Sigmoid colon (tissue), 6 donors: ENCODE measurements at regions not wholly inside any gene's neighbourhood (a gene's known extent, or its start where the extent isn't known, plus 50 kb on each side); places are given as distances from the start of the nearest gene placed in this dataset.

ENCODE experiments used
- DNase-seq: peaks from one replicate; pipeline ENCODE4 v3.0.0-alpha.2; 2019
- H3K27ac ChIP-seq, 4 donors: fragments of 200-600 bp; sonication (generic); one replicate each; pipeline ENCODE4 v1.5.1; 2016 to 2019; ENCODE audit warnings: mild to moderate bottlenecking in 1 of 4
- H3K27me3 ChIP-seq, 3 donors: fragments of 200-600 bp; sonication (generic); one replicate each; pipeline ENCODE4 v1.5.1; 2019; ENCODE audit warnings: mild to moderate bottlenecking in 1 of 3
- H3K36me3 ChIP-seq, 4 donors: fragments of 200-600 bp; sonication (generic); one replicate each; pipeline ENCODE4 v1.5.1; 2016 to 2019
- H3K4me1 ChIP-seq, 4 donors: fragments of 200-600 bp; sonication (generic); one replicate each; pipeline ENCODE4 v1.5.1; 2017 to 2019
- H3K4me3 ChIP-seq, 4 donors: fragments of 200-600 bp; sonication (generic); one replicate each; pipeline ENCODE4 v1.5.1; 2017 to 2019; ENCODE audit warnings: mild to moderate bottlenecking in 2 of 4, moderate library complexity in 1 of 4
- H3K9me3 ChIP-seq, 4 donors: fragments of 200-600 bp in 3 of 4; sonication (generic) in 3 of 4; one replicate each; pipeline versions ENCODE4 v1.5.1 to v1.6.1; 2013 to 2019
- CTCF ChIP-seq, 4 experiments: fragments of 450-650 bp in 3 of 4; fragments of 200-600 bp in 1 of 4; IDR thresholded peaks; one replicate each; pipeline ENCODE4 v1.5.1; 2016 to 2019; ENCODE audit warnings: antibody characterized with exemption in 4 of 4, mild to moderate bottlenecking in 3 of 4, moderate library complexity in 2 of 4
- EP300 ChIP-seq, 4 donors: sonication (generic); formaldehyde crosslinking; IDR thresholded peaks; one replicate each; pipeline ENCODE4 v1.6.1; 2017; ENCODE audit warnings: antibody characterized with exemption in 4 of 4
- POLR2A ChIP-seq, 2 donors: fragments of 450-650 bp; IDR thresholded peaks; one replicate each; pipeline ENCODE4 v1.6.1; 2016; ENCODE audit warnings: antibody characterized with exemption in 2 of 2, mild to moderate bottlenecking in 2 of 2, moderate library complexity in 2 of 2
- POLR2AphosphoS5 ChIP-seq, 4 donors: sonication (generic); formaldehyde crosslinking; IDR thresholded peaks; one replicate each; pipeline ENCODE4 v1.6.1; 2017; ENCODE audit warnings: antibody characterized with exemption in 4 of 4
- WGBS, 2 donors: extraction: QIAGEN DNeasy Blood & Tissue Kit; methylation state at CpG; one replicate each; pipeline ENCODE4 v1.1.7; 2013; 5-methylcytosine and 5-hydroxymethylcytosine counted together
- intact Hi-C: fragments of 100-400 bp; cut with DNase I; formaldehyde crosslinking; loops from one replicate; pipeline ENCODE4 v1.15.1; 2023
- donor health status: healthy with polysubstance abuse.
- donor health status: healthy.

GRCh38 chr6:79804732-79805131, 142.6 kb downstream of the ELOVL4 start:
- H3K27me3 ChIP-seq, result no peaks in the 10 kb centered on the region
- 86 to 88% methylated on average over 3 of the region's 3 CpGs for WGBS, 2 donors
- no peak overlapping the region for H3K27ac ChIP-seq
- no peaks in the 10 kb centered on the region for H3K4me1 ChIP-seq
- no peak for DNase-seq
- no peak overlapping the region for H3K4me3 ChIP-seq
- no peaks in the 10 kb centered on the region for H3K9me3 ChIP-seq
- H3K36me3 ChIP-seq, result no peaks in the 10 kb centered on the region
- TF ChIP-seq EP300 (IDR thresholded peaks at IDR 0.05) (no peak), CTCF (IDR thresholded peaks at IDR 0.05) (no peak), POLR2AphosphoS5 (IDR thresholded peaks at IDR 0.05) (no peak), POLR2A (IDR thresholded peaks at IDR 0.05) (no peak)
- intact Hi-C loops, result no loop called here

- Histone ChIP-seq H3K27ac (no peak overlapping the region), H3K4me3 (no peak overlapping the region), H3K27me3 (no peaks in the 10 kb centered on the region), H3K36me3 (no peaks in the 10 kb centered on the region), H3K9me3 (no peaks in the 10 kb centered on the region), H3K4me1 (no peaks in the 10 kb centered on the region)
- TF ChIP-seq EP300 (IDR thresholded peaks at IDR 0.05) (no peak), POLR2AphosphoS5 (IDR thresholded peaks at IDR 0.05) (no peak), POLR2A (IDR thresholded peaks at IDR 0.05) (no peak), CTCF (IDR thresholded peaks at IDR 0.05) (no peak)
- intact Hi-C loops, result no loop called here
- DNase-seq, result no peak
These were observed 143.4 kb downstream of the ELOVL4 start for GRCh38 chr6:79803917-79804316.

- intact Hi-C loops, result no loop called here
- TF ChIP-seq POLR2AphosphoS5 (IDR thresholded peaks at IDR 0.05) (no peak), CTCF (IDR thresholded peaks at IDR 0.05) (no peak), EP300 (IDR thresholded peaks at IDR 0.05) (no peak), POLR2A (IDR thresholded peaks at IDR 0.05) (no peak)
- WGBS, 2 donors, result 54 to 56% methylated on average over 5 of the region's 5 CpGs
- no peak overlapping the region for H3K27ac ChIP-seq
- H3K4me3 ChIP-seq, result no peak overlapping the region
- no peaks in the 10 kb centered on the region for H3K27me3 ChIP-seq
- no peaks in the 10 kb centered on the region for H3K36me3 ChIP-seq
- no peak for DNase-seq
- no peaks in the 10 kb centered on the region for H3K9me3 ChIP-seq
- H3K4me1 ChIP-seq, result no peaks in the 10 kb centered on the region
These were observed 144.6 kb downstream of the ELOVL4 start for GRCh38 chr6:79802657-79803300.

- H3K27me3 ChIP-seq, result no peaks in the 10 kb centered on the region
- no peak overlapping the region for H3K4me3 ChIP-seq
- no peak overlapping the region for H3K27ac ChIP-seq
- TF ChIP-seq EP300 (IDR thresholded peaks at IDR 0.05), result no peak
- TF ChIP-seq CTCF (IDR thresholded peaks at IDR 0.05), result no peak
- no peak for TF ChIP-seq POLR2A (IDR thresholded peaks at IDR 0.05)
- no peak for TF ChIP-seq POLR2AphosphoS5 (IDR thresholded peaks at IDR 0.05)
- no peaks in the 10 kb centered on the region for H3K36me3 ChIP-seq
- no peaks in the 10 kb centered on the region for H3K9me3 ChIP-seq
- intact Hi-C loops, result no loop called here
- no peaks in the 10 kb centered on the region for H3K4me1 ChIP-seq
- no peak for DNase-seq
These were observed 146.0 kb downstream of the ELOVL4 start for GRCh38 chr6:79801362-79801761.

GRCh38 chr6:79798841-79799240, 148.5 kb downstream of the ELOVL4 start:
- no peaks in the 10 kb centered on the region for H3K9me3 ChIP-seq
- TF ChIP-seq POLR2AphosphoS5 (IDR thresholded peaks at IDR 0.05) (no peak), CTCF (IDR thresholded peaks at IDR 0.05) (no peak), EP300 (IDR thresholded peaks at IDR 0.05) (no peak), POLR2A (IDR thresholded peaks at IDR 0.05) (no peak)
- no peaks in the 10 kb centered on the region for H3K27me3 ChIP-seq
- no peak for DNase-seq
- intact Hi-C loops, result no loop called here
- H3K27ac ChIP-seq, result no peak overlapping the region
- H3K4me3 ChIP-seq, result no peak overlapping the region
- H3K4me1 ChIP-seq, result no peaks in the 10 kb centered on the region
- WGBS, 2 donors, result 51 to 66% methylated on average over 2 of the region's 2 CpGs
- no peaks in the 10 kb centered on the region for H3K36me3 ChIP-seq
